ENCODE measurements at regions not wholly inside any gene's neighbourhood (a gene's known extent, or its start where the extent isn't known, plus 50 kb on each side); places are given as distances from the start of the nearest gene placed in this dataset.

DNA sequence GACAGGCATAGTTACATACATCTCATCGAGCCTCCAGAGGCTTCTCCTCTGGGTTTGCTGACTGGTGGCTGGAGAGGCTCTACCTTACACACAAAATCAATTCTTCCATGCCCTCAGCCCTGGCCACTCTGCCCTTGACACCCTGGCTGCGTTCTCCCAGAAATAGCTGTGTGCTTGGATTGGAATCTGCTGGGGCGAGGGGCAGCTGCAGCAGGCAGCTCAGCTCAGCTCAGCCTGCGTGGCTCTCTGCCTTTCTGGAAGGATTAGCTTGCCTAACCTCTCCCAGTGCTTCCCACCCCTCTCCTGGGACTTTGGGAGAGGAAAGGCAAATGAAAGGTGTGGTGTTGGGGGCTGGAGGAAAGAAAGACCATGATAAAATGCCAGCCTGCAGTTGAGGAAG lies 216.1 kb downstream of the ENGASE start:
- no peak for TF ChIP-seq POLR2A (IDR thresholded peaks at IDR 0.05)
- TF ChIP-seq CTCF (IDR thresholded peaks at IDR 0.05) = no peak
- TF ChIP-seq POLR2AphosphoS5 (IDR thresholded peaks at IDR 0.05) = no peak
